ENCODE measurements at regions not wholly inside any gene's neighbourhood (a gene's known extent, or its start where the extent isn't known, plus 50 kb on each side); places are given as distances from the start of the nearest gene placed in this dataset.

GRCh38 chr18:39481281-39481680 lies 1915.7 kb upstream of the CELF4 start:
- H3K27me3 ChIP-seq (ENCODE audit: control insufficient read depth in 2 of 2, insufficient read depth in 2 of 2, low read length in 2 of 2) = no peaks in the 10 kb centered on the region
- no TSS peak for BruUV-seq (replicated peaks)
- H3K79me2 ChIP-seq (ENCODE audit: control insufficient read depth, insufficient read depth, low read length) = no peaks in the 10 kb centered on the region
- no peaks in the 10 kb centered on the region for H4K20me1 ChIP-seq (replicated peaks; ENCODE audit: control insufficient read depth, extremely low read depth, insufficient read depth, low read length)
- TF ChIP-seq, protein P1, sequence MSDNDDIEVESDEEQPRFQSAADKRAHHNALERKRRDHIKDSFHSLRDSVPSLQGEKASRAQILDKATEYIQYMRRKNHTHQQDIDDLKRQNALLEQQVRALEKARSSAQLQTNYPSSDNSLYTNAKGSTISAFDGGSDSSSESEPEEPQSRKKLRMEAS (IDR thresholded peaks at IDR 0.05; ENCODE audit: insufficient read depth, insufficient read length) = no peak
- TF ChIP-seq, protein P2, sequence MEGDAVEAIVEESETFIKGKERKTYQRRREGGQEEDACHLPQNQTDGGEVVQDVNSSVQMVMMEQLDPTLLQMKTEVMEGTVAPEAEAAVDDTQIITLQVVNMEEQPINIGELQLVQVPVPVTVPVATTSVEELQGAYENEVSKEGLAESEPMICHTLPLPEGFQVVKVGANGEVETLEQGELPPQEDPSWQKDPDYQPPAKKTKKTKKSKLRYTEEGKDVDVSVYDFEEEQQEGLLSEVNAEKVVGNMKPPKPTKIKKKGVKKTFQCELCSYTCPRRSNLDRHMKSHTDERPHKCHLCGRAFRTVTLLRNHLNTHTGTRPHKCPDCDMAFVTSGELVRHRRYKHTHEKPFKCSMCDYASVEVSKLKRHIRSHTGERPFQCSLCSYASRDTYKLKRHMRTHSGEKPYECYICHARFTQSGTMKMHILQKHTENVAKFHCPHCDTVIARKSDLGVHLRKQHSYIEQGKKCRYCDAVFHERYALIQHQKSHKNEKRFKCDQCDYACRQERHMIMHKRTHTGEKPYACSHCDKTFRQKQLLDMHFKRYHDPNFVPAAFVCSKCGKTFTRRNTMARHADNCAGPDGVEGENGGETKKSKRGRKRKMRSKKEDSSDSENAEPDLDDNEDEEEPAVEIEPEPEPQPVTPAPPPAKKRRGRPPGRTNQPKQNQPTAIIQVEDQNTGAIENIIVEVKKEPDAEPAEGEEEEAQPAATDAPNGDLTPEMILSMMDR (IDR thresholded peaks at IDR 0.05; ENCODE audit: extremely low read depth in 1 of 2, insufficient read depth in 1 of 2, low read depth in 1 of 2, low read length in 2 of 2) = no peak
- TF ChIP-seq EZH2 (IDR thresholded peaks at IDR 0.05; ENCODE audit: borderline replicate concordance, low read depth, low read length, severe bottlenecking) (no peak), GATA2 (IDR thresholded peaks at IDR 0.05; ENCODE audit: insufficient read depth, insufficient read length, low read depth, low read length) (no peak), POLR2AphosphoS5 (IDR thresholded peaks at IDR 0.05; ENCODE audit: insufficient read depth, low read depth, low read length) (no peak), MYC (IDR thresholded peaks at IDR 0.05; ENCODE audit: low read depth, low read length) (no peak), JUN (IDR thresholded peaks at IDR 0.05; ENCODE audit: borderline replicate concordance, insufficient read depth, insufficient read length, low read depth) (no peak), POLR2A (IDR thresholded peaks at IDR 0.05; ENCODE audit: low read depth, low read length) (no peak), FOS (IDR thresholded peaks at IDR 0.05; ENCODE audit: borderline replicate concordance, insufficient read depth, low read length) (no peak)
- FAIRE-seq = no peak
- H3K9me1 ChIP-seq (replicated peaks; ENCODE audit: control insufficient read depth, extremely low read depth, insufficient read depth, low read length) = no peaks in the 10 kb centered on the region
- H3K27ac ChIP-seq (ENCODE audit: insufficient read depth, low read depth, low read length) = no peak overlapping the region
- no peak for DNase-seq (ENCODE audit: low read depth, low spot score)
- no peaks in the 10 kb centered on the region for H3K4me1 ChIP-seq (ENCODE audit: control insufficient read depth, extremely low read depth, insufficient read depth, low read length)
- POLR2A ChIA-PET = no interaction called here
- no peak overlapping the region for H3K4me2 ChIP-seq (ENCODE audit: insufficient read depth, low read length)
- no peak overlapping the region for H3K9ac ChIP-seq (replicated peaks; ENCODE audit: extremely low read depth, insufficient read depth, low read length)
- no peaks in the 10 kb centered on the region for H3K9me3 ChIP-seq (replicated peaks; ENCODE audit: control insufficient read depth, insufficient read depth, low read length)
- no peaks in the 10 kb centered on the region for H3K36me3 ChIP-seq (ENCODE audit: control insufficient read depth in 2 of 2, extremely low read depth in 1 of 2, insufficient read depth in 2 of 2, low read length in 2 of 2)
- dilution Hi-C loops (cut with MboI; ENCODE audit: extremely low pct_ligation_motif_present, low sequenced_read_pairs) = no loop called here
- H3K4me3 ChIP-seq (replicated peaks in 1 of 3; ENCODE audit: insufficient read depth in 1 of 3, low read depth in 1 of 3, low read length in 3 of 3) = no peak overlapping the region
- CTCF ChIA-PET = interaction anchor here (1.3 kb wide), 1 partner anchor 14 kb away, joined by 4 read pairs; no protein-coding TSS in a partner anchor
- intact Hi-C loops (cut with micrococcal nuclease) = no loop called here
- H2AFZ ChIP-seq (ENCODE audit: low read depth, low read length) = no peak overlapping the region

Measured in endothelial cell of umbilical vein (primary cell).